ENCODE measurements at regions not wholly inside any gene's neighbourhood (a gene's known extent, or its start where the extent isn't known, plus 50 kb on each side); places are given as distances from the start of the nearest gene placed in this dataset.

- H3K14ac ChIP-seq (ENCODE audit: low read length), result no peak overlapping the region
- no peak overlapping the region for H4K91ac ChIP-seq (ENCODE audit: low read depth, low read length, poor library complexity)
- no peak overlapping the region for H4K8ac ChIP-seq (ENCODE audit: low read depth, low read length)
- peak overlapping the region; percentile 66 for H2BK5ac ChIP-seq (ENCODE audit: low read length)
- H3K9ac ChIP-seq (ENCODE audit: low read depth, low read length, poor library complexity), result no peak overlapping the region
- H3K18ac ChIP-seq (ENCODE audit: low read length), result peak overlapping the region; percentile 44
- peak overlapping the region; percentile 91 for H2BK120ac ChIP-seq (ENCODE audit: low read depth, low read length)
- peak overlapping the region; percentile 22 for H2BK12ac ChIP-seq (ENCODE audit: low read length)
- H3K36me3 ChIP-seq (replicated peaks in 1 of 2; ENCODE audit: control insufficient read depth in 2 of 2, insufficient read depth in 2 of 2, low read length in 2 of 2), result no peaks in the 10 kb centered on the region
- H3K4me3 ChIP-seq (ENCODE audit: low read length in 2 of 2), result no peak overlapping the region
- DNase-seq (ENCODE audit: low spot score), result no peak
- H3K27me3 ChIP-seq (ENCODE audit: control insufficient read depth in 3 of 3, insufficient read depth in 3 of 3, low read depth in 1 of 3, low read length in 3 of 3), result no peaks in the 10 kb centered on the region
- H3K23ac ChIP-seq (ENCODE audit: low read depth, low read length, poor library complexity), result peak overlapping the region; percentile 93
- no peak overlapping the region for H3K4ac ChIP-seq (ENCODE audit: low read length)
- H3K4me2 ChIP-seq (ENCODE audit: insufficient read depth, low read length, poor library complexity, severe bottlenecking), result no peak overlapping the region
- peaks cover 0 to 4% of the 10 kb centered on the region in 2 donors for H3K4me1 ChIP-seq (ENCODE audit: control insufficient read depth in 2 of 2, insufficient read depth in 1 of 2, low read depth in 1 of 2, low read length in 2 of 2)
- H2AFZ ChIP-seq (ENCODE audit: low read length), result no peak overlapping the region
- H3K27ac ChIP-seq (replicated peaks; ENCODE audit: low read length), result no peak overlapping the region
- H2BK15ac ChIP-seq (ENCODE audit: low read length), result no peak overlapping the region
- H3K79me1 ChIP-seq (ENCODE audit: low read depth, low read length), result no peaks in the 10 kb centered on the region
- H3K9me3 ChIP-seq (replicated peaks in 1 of 2; ENCODE audit: control insufficient read depth in 2 of 2, insufficient read depth in 1 of 2, low read depth in 1 of 2, low read length in 2 of 2), result peaks cover 4 to 20% of the 10 kb centered on the region in 2 donors
- no CpG with 5 or more reads among the region's 37 CpGs for WGBS, 2 donors (ENCODE audit: extremely low coverage in 2 of 2, insufficient read length in 2 of 2, insufficient replicate concordance in 1 of 2)
- peak overlapping the region; percentile 53 for H2AK5ac ChIP-seq (ENCODE audit: low read depth, low read length)
These were observed 313.8 kb upstream of the SPRY2 start for GRCh38 chr13:80654638-80655249.

- H3K27me3 ChIP-seq (ENCODE audit: control insufficient read depth in 3 of 3, insufficient read depth in 3 of 3, low read depth in 1 of 3, low read length in 3 of 3), result no peaks in the 10 kb centered on the region
- no peak overlapping the region for H2BK5ac ChIP-seq (ENCODE audit: low read length)
- H2BK12ac ChIP-seq (ENCODE audit: low read length), result no peak overlapping the region
- no peak for DNase-seq (ENCODE audit: low spot score)
- no peaks in the 10 kb centered on the region for H3K36me3 ChIP-seq (replicated peaks in 1 of 2; ENCODE audit: control insufficient read depth in 2 of 2, insufficient read depth in 2 of 2, low read length in 2 of 2)
- H3K79me1 ChIP-seq (ENCODE audit: low read depth, low read length), result no peaks in the 10 kb centered on the region
- no CpG with 5 or more reads among the region's 2 CpGs for WGBS, 2 donors (ENCODE audit: extremely low coverage in 2 of 2, insufficient read length in 2 of 2, insufficient replicate concordance in 1 of 2)
- no peak overlapping the region for H3K18ac ChIP-seq (ENCODE audit: low read length)
- H4K91ac ChIP-seq (ENCODE audit: low read depth, low read length, poor library complexity), result no peak overlapping the region
- peaks cover 0 to 4% of the 10 kb centered on the region in 2 donors for H3K4me1 ChIP-seq (ENCODE audit: control insufficient read depth in 2 of 2, insufficient read depth in 1 of 2, low read depth in 1 of 2, low read length in 2 of 2)
- H2BK120ac ChIP-seq (ENCODE audit: low read depth, low read length), result no peak overlapping the region
- no peak overlapping the region for H2AK5ac ChIP-seq (ENCODE audit: low read depth, low read length)
- no peak overlapping the region for H3K9ac ChIP-seq (ENCODE audit: low read depth, low read length, poor library complexity)
- no peak overlapping the region for H3K27ac ChIP-seq (replicated peaks; ENCODE audit: low read length)
- peaks cover 1 to 11% of the 10 kb centered on the region in 2 donors for H3K9me3 ChIP-seq (replicated peaks in 1 of 2; ENCODE audit: control insufficient read depth in 2 of 2, insufficient read depth in 1 of 2, low read depth in 1 of 2, low read length in 2 of 2)
- H3K23ac ChIP-seq (ENCODE audit: low read depth, low read length, poor library complexity), result no peak overlapping the region
- H3K4me3 ChIP-seq (ENCODE audit: low read length in 2 of 2), result no peak overlapping the region
- no peak overlapping the region for H3K4me2 ChIP-seq (ENCODE audit: insufficient read depth, low read length, poor library complexity, severe bottlenecking)
- H3K14ac ChIP-seq (ENCODE audit: low read length), result no peak overlapping the region
- no peak overlapping the region for H2BK15ac ChIP-seq (ENCODE audit: low read length)
- H4K8ac ChIP-seq (ENCODE audit: low read depth, low read length), result no peak overlapping the region
- H3K4ac ChIP-seq (ENCODE audit: low read length), result no peak overlapping the region
- no peak overlapping the region for H2AFZ ChIP-seq (ENCODE audit: low read length)
These were observed 308.3 kb upstream of the SPRY2 start for GRCh38 chr13:80649274-80649673.

DNA sequence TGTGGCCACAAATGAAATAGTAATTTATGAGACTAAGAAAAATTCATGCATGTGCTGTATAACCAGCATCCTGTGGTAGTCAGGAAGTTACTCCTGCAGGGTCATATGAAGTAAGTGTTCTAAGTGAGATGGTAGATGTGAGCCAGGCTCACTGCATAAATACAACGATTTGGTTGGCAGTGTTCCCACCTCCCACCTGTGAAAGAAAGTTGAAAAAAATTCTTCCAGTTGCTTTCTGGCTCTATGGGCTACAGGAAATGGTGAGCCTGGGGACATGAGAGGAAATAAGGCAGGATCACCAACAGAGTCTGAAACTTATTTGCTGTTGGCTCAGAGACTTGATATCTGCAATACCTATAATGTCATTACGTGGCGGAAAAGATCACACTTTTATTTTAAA is 301.7 kb upstream of the SPRY2 start:
- Histone ChIP-seq H3K4me1 (ENCODE audit: control insufficient read depth in 2 of 2, insufficient read depth in 1 of 2, low read depth in 1 of 2, low read length in 2 of 2) (no peaks in the 10 kb centered on the region), H4K91ac (ENCODE audit: low read depth, low read length, poor library complexity) (no peak overlapping the region), H3K4me3 (ENCODE audit: low read length in 2 of 2) (no peak overlapping the region), H3K79me1 (ENCODE audit: low read depth, low read length) (no peaks in the 10 kb centered on the region), H3K9me3 (replicated peaks in 1 of 2; ENCODE audit: control insufficient read depth in 2 of 2, insufficient read depth in 1 of 2, low read depth in 1 of 2, low read length in 2 of 2) (peaks cover 0 to 3% of the 10 kb centered on the region in 2 donors), H3K36me3 (replicated peaks in 1 of 2; ENCODE audit: control insufficient read depth in 2 of 2, insufficient read depth in 2 of 2, low read length in 2 of 2) (no peaks in the 10 kb centered on the region), H3K9ac (ENCODE audit: low read depth, low read length, poor library complexity) (no peak overlapping the region), H3K14ac (ENCODE audit: low read length) (no peak overlapping the region), H3K4me2 (ENCODE audit: insufficient read depth, low read length, poor library complexity, severe bottlenecking) (no peak overlapping the region), H3K27me3 (ENCODE audit: control insufficient read depth in 3 of 3, insufficient read depth in 3 of 3, low read depth in 1 of 3, low read length in 3 of 3) (no peaks in the 10 kb centered on the region), H2AFZ (ENCODE audit: low read length) (no peak overlapping the region), H3K27ac (replicated peaks; ENCODE audit: low read length) (no peak overlapping the region), H4K8ac (ENCODE audit: low read depth, low read length) (no peak overlapping the region), H2BK120ac (ENCODE audit: low read depth, low read length) (no peak overlapping the region), H2BK15ac (ENCODE audit: low read length) (no peak overlapping the region), H2AK5ac (ENCODE audit: low read depth, low read length) (no peak overlapping the region), H3K18ac (ENCODE audit: low read length) (no peak overlapping the region), H2BK5ac (ENCODE audit: low read length) (no peak overlapping the region), H3K23ac (ENCODE audit: low read depth, low read length, poor library complexity) (no peak overlapping the region), H2BK12ac (ENCODE audit: low read length) (no peak overlapping the region), H3K4ac (ENCODE audit: low read length) (no peak overlapping the region)
- no CpG with 5 or more reads among the region's 3 CpGs for WGBS, 2 donors (ENCODE audit: extremely low coverage in 2 of 2, insufficient read length in 2 of 2, insufficient replicate concordance in 1 of 2)
- no peak for DNase-seq (ENCODE audit: low spot score)

- no peak overlapping the region for H3K14ac ChIP-seq (ENCODE audit: low read length)
- peaks cover 2 to 10% of the 10 kb centered on the region in 2 donors for H3K4me1 ChIP-seq (ENCODE audit: control insufficient read depth in 2 of 2, insufficient read depth in 1 of 2, low read depth in 1 of 2, low read length in 2 of 2)
- H4K8ac ChIP-seq (ENCODE audit: low read depth, low read length), result no peak overlapping the region
- H3K4me3 ChIP-seq (ENCODE audit: low read length in 2 of 2), result no peak overlapping the region
- H3K79me1 ChIP-seq (ENCODE audit: low read depth, low read length), result no peaks in the 10 kb centered on the region
- no CpG with 5 or more reads among the region's 1 CpG for WGBS, 2 donors (ENCODE audit: extremely low coverage in 2 of 2, insufficient read length in 2 of 2, insufficient replicate concordance in 1 of 2)
- H3K18ac ChIP-seq (ENCODE audit: low read length), result no peak overlapping the region
- no peak overlapping the region for H2BK15ac ChIP-seq (ENCODE audit: low read length)
- H3K4me2 ChIP-seq (ENCODE audit: insufficient read depth, low read length, poor library complexity, severe bottlenecking), result no peak overlapping the region
- H2BK12ac ChIP-seq (ENCODE audit: low read length), result no peak overlapping the region
- peaks cover 0 to 7% of the 10 kb centered on the region in 2 donors for H3K9me3 ChIP-seq (replicated peaks in 1 of 2; ENCODE audit: control insufficient read depth in 2 of 2, insufficient read depth in 1 of 2, low read depth in 1 of 2, low read length in 2 of 2)
- no peak overlapping the region for H3K9ac ChIP-seq (ENCODE audit: low read depth, low read length, poor library complexity)
- no peak overlapping the region for H2AFZ ChIP-seq (ENCODE audit: low read length)
- no peak overlapping the region for H2BK5ac ChIP-seq (ENCODE audit: low read length)
- no peak overlapping the region for H2AK5ac ChIP-seq (ENCODE audit: low read depth, low read length)
- no peaks in the 10 kb centered on the region for H3K27me3 ChIP-seq (ENCODE audit: control insufficient read depth in 3 of 3, insufficient read depth in 3 of 3, low read depth in 1 of 3, low read length in 3 of 3)
- no peak overlapping the region for H4K91ac ChIP-seq (ENCODE audit: low read depth, low read length, poor library complexity)
- no peak overlapping the region for H2BK120ac ChIP-seq (ENCODE audit: low read depth, low read length)
- H3K4ac ChIP-seq (ENCODE audit: low read length), result no peak overlapping the region
- DNase-seq (ENCODE audit: low spot score), result peak; percentile 36
- no peak overlapping the region for H3K23ac ChIP-seq (ENCODE audit: low read depth, low read length, poor library complexity)
- H3K36me3 ChIP-seq (replicated peaks in 1 of 2; ENCODE audit: control insufficient read depth in 2 of 2, insufficient read depth in 2 of 2, low read length in 2 of 2), result no peaks in the 10 kb centered on the region
- H3K27ac ChIP-seq (replicated peaks; ENCODE audit: low read length), result no peak overlapping the region
These were observed 292.3 kb upstream of the SPRY2 start for GRCh38 chr13:80633251-80633650.

Measured in neuronal stem cell (in vitro differentiated cells).